ENCODE measurements at regions not wholly inside any gene's neighbourhood (a gene's known extent, or its start where the extent isn't known, plus 50 kb on each side); places are given as distances from the start of the nearest gene placed in this dataset.

DNA sequence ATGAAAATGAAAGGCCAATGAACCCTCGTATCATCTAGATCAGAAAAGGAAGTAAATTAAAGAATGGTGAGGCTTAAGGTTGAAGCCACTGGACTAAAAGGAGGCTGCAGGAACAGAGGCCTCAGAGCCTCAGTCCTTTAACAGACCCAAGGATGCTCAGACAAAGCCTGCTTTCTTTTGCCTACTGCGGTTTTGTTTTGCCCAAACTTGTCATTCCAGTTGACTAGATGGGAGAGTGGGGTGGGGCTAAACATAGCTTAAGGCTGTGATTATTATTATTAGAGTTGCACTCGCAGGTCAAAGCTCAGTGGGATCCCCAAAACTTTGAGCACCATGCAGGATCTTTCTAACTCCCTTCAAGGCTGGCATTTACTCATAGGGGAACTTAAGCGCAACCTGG is 163.9 kb downstream of the RBM46 start:
- no peak for TF ChIP-seq ARNTL (CRISPR knock-in tag; IDR thresholded peaks at IDR 0.05; ENCODE audit: borderline replicate concordance, low read depth)
- no peak for TF ChIP-seq BACH2 (CRISPR knock-in tag; IDR thresholded peaks at IDR 0.05; ENCODE audit: borderline replicate concordance)
- TF ChIP-seq, protein P1, sequence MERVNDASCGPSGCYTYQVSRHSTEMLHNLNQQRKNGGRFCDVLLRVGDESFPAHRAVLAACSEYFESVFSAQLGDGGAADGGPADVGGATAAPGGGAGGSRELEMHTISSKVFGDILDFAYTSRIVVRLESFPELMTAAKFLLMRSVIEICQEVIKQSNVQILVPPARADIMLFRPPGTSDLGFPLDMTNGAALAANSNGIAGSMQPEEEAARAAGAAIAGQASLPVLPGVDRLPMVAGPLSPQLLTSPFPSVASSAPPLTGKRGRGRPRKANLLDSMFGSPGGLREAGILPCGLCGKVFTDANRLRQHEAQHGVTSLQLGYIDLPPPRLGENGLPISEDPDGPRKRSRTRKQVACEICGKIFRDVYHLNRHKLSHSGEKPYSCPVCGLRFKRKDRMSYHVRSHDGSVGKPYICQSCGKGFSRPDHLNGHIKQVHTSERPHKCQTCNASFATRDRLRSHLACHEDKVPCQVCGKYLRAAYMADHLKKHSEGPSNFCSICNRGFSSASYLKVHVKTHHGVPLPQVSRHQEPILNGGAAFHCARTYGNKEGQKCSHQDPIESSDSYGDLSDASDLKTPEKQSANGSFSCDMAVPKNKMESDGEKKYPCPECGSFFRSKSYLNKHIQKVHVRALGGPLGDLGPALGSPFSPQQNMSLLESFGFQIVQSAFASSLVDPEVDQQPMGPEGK (CRISPR knock-in tag; IDR thresholded peaks at IDR 0.05; ENCODE audit: borderline replicate concordance) = no peak
- no peak for TF ChIP-seq CSDC2 (CRISPR knock-in tag; IDR thresholded peaks at IDR 0.05)
- TF ChIP-seq TOX (CRISPR knock-in tag; IDR thresholded peaks at IDR 0.05; ENCODE audit: borderline replicate concordance) = no peak
- TF ChIP-seq PPARA (CRISPR knock-in tag; IDR thresholded peaks at IDR 0.05; ENCODE audit: borderline replicate concordance) = no peak
- TF ChIP-seq ZNF565 (CRISPR knock-in tag; conservative IDR thresholded peaks at IDR 0.05; ENCODE audit: low read depth) = no peak
- no peak for TF ChIP-seq ESRRG (CRISPR knock-in tag; IDR thresholded peaks at IDR 0.05)
- no peak for TF ChIP-seq CSRNP3 (CRISPR knock-in tag; IDR thresholded peaks at IDR 0.05)
- TF ChIP-seq ZFP3 (CRISPR knock-in tag; IDR thresholded peaks at IDR 0.05) = no peak
- no peak for TF ChIP-seq GLIS3 (CRISPR knock-in tag; IDR thresholded peaks at IDR 0.05)
- no peak for TF ChIP-seq ZFP30 (CRISPR knock-in tag; IDR thresholded peaks at IDR 0.05)
- no peak for TF ChIP-seq OSR1 (CRISPR knock-in tag; IDR thresholded peaks at IDR 0.05)
- TF ChIP-seq ZNF8 (CRISPR knock-in tag; IDR thresholded peaks at IDR 0.05) = no peak

All from SK-N-SH treated with all-trans-retinoic acid at 6 μM for 48 hours (cell line).